ENCODE measurements at regions not wholly inside any gene's neighbourhood (a gene's known extent, or its start where the extent isn't known, plus 50 kb on each side); places are given as distances from the start of the nearest gene placed in this dataset.

GRCh38 chr2:168345601-168346000, 98.2 kb upstream of the STK39 start:
- no TSS peak for BruUV-seq (replicated peaks)
- H3K4me1 ChIP-seq: no peaks in the 10 kb centered on the region; the same call in 1 of the 2 replicates
- H3K27me3 Mint-ChIP-seq (ENCODE audit: insufficient read depth, unreplicated experiment): peaks cover 3% of the 10 kb centered on the region
- H3K4me3 Mint-ChIP-seq (ENCODE audit: unreplicated experiment): no peak overlapping the region
- DNase-seq: no peak
- no peak overlapping the region for H3K27ac Mint-ChIP-seq (ENCODE audit: unreplicated experiment)
- ChIA-PET CTCF (no interaction called here), POLR2A (no interaction called here)
- no peaks in the 10 kb centered on the region for H3K27me3 ChIP-seq (replicated peaks; ENCODE audit: control insufficient read depth, insufficient read depth, low read length)
- TF ChIP-seq CTCF (IDR thresholded peaks at IDR 0.05; ENCODE audit: insufficient read depth in 1 of 2, low read depth in 1 of 2, low read length in 1 of 2, severe bottlenecking in 1 of 2, unreplicated experiment in 1 of 2): no peak
- no peaks in the 10 kb centered on the region for H3K9me3 ChIP-seq
- H3K4me3 ChIP-seq (ENCODE audit: low read depth, low read length): no peak overlapping the region
- peaks cover 5% of the 10 kb centered on the region for H3K36me3 Mint-ChIP-seq (ENCODE audit: insufficient read depth, unreplicated experiment)
- intact Hi-C loops (cut with micrococcal nuclease; ENCODE audit: unreplicated experiment): loop anchor here (5.0 kb wide), 6 partner anchors 57 to 502 kb away; partner anchors contain the start of gene CERS6
- H3K9me3 Mint-ChIP-seq (ENCODE audit: unreplicated experiment): no peaks in the 10 kb centered on the region
- H3K4me1 Mint-ChIP-seq (ENCODE audit: low read depth, unreplicated experiment): peaks cover 10% of the 10 kb centered on the region
- no peaks in the 10 kb centered on the region for H3K36me3 ChIP-seq (ENCODE audit: control insufficient read depth, insufficient read depth, low read length)

GRCh38 chr2:168346725-168347477, 99.5 kb upstream of the STK39 start:
- peak; percentile 60 to 77 for DNase-seq
- H3K9me3 Mint-ChIP-seq (ENCODE audit: unreplicated experiment): no peaks in the 10 kb centered on the region
- ChIA-PET POLR2A (no interaction called here), CTCF (interaction anchor here (0.6 to 1.4 kb wide), 8 partner anchors 10 to 412 kb away, joined by 3 to 9 read pairs (median 4); no protein-coding TSS in a partner anchor)
- H3K27me3 ChIP-seq (replicated peaks; ENCODE audit: control insufficient read depth, insufficient read depth, low read length): no peaks in the 10 kb centered on the region
- H3K4me1 Mint-ChIP-seq (ENCODE audit: low read depth, unreplicated experiment): peaks cover 10% of the 10 kb centered on the region
- peak; percentile 79 to 82 for TF ChIP-seq CTCF (IDR thresholded peaks at IDR 0.05; ENCODE audit: insufficient read depth in 1 of 2, low read depth in 1 of 2, low read length in 1 of 2, severe bottlenecking in 1 of 2, unreplicated experiment in 1 of 2)
- H3K27ac Mint-ChIP-seq (ENCODE audit: unreplicated experiment): peak overlapping the region; percentile 56
- peaks cover 5% of the 10 kb centered on the region for H3K36me3 Mint-ChIP-seq (ENCODE audit: insufficient read depth, unreplicated experiment)
- H3K4me1 ChIP-seq: no peaks in the 10 kb centered on the region; the same call in 1 of the 2 replicates
- peak overlapping the region; percentile 38 for H3K4me3 ChIP-seq (ENCODE audit: low read depth, low read length)
- no peaks in the 10 kb centered on the region for H3K36me3 ChIP-seq (ENCODE audit: control insufficient read depth, insufficient read depth, low read length)
- intact Hi-C loops (cut with micrococcal nuclease; ENCODE audit: unreplicated experiment): loop anchor here (1.0 to 5.0 kb wide), 11 partner anchors 55 to 573 kb away; partner anchors contain the start of gene CERS6
- no TSS peak for BruUV-seq (replicated peaks)
- H3K4me3 Mint-ChIP-seq (ENCODE audit: unreplicated experiment): peak overlapping the region; percentile 83
- no peaks in the 10 kb centered on the region for H3K27me3 Mint-ChIP-seq (ENCODE audit: insufficient read depth, unreplicated experiment)
- H3K9me3 ChIP-seq: no peaks in the 10 kb centered on the region

- DNase-seq: peak; percentile 61 to 67
- Mint-ChIP-seq H3K4me1 (ENCODE audit: low read depth, unreplicated experiment) (peaks cover 10% of the 10 kb centered on the region), H3K4me3 (ENCODE audit: unreplicated experiment) (no peak overlapping the region), H3K36me3 (ENCODE audit: insufficient read depth, unreplicated experiment) (peaks cover 5% of the 10 kb centered on the region), H3K9me3 (ENCODE audit: unreplicated experiment) (peaks cover 5% of the 10 kb centered on the region), H3K27ac (ENCODE audit: unreplicated experiment) (no peak overlapping the region), H3K27me3 (ENCODE audit: insufficient read depth, unreplicated experiment) (no peaks in the 10 kb centered on the region)
- intact Hi-C loops (cut with micrococcal nuclease; ENCODE audit: unreplicated experiment): loop anchor here (1.0 to 5.0 kb wide), 7 partner anchors 54 to 499 kb away; partner anchors contain the start of gene CERS6
- POLR2A ChIA-PET: no interaction called here
- TF ChIP-seq CTCF (IDR thresholded peaks at IDR 0.05; ENCODE audit: insufficient read depth in 1 of 2, low read depth in 1 of 2, low read length in 1 of 2, severe bottlenecking in 1 of 2, unreplicated experiment in 1 of 2): peak; percentile 60 to 69
- BruUV-seq (replicated peaks): no TSS peak
- Histone ChIP-seq H3K4me1 (no peaks in the 10 kb centered on the region; the same call in 1 of the 2 replicates), H3K4me3 (ENCODE audit: low read depth, low read length) (no peak overlapping the region), H3K27me3 (replicated peaks; ENCODE audit: control insufficient read depth, insufficient read depth, low read length) (no peaks in the 10 kb centered on the region), H3K9me3 (0 out of 2 replicates have a peak, but pooled peaks cover 4% of the 10 kb centered on the region), H3K36me3 (ENCODE audit: control insufficient read depth, insufficient read depth, low read length) (no peaks in the 10 kb centered on the region)
- CTCF ChIA-PET: interaction anchor here (1.4 kb wide), 1 partner anchor 350 kb away, joined by 4 read pairs; no protein-coding TSS in a partner anchor
Measured at GRCh38 chr2:168348076-168348475, 100.7 kb upstream of the STK39 start.

Data from Caco-2 (cell line).